ENCODE measurements at regions not wholly inside any gene's neighbourhood (a gene's known extent, or its start where the extent isn't known, plus 50 kb on each side); places are given as distances from the start of the nearest gene placed in this dataset.

DNA sequence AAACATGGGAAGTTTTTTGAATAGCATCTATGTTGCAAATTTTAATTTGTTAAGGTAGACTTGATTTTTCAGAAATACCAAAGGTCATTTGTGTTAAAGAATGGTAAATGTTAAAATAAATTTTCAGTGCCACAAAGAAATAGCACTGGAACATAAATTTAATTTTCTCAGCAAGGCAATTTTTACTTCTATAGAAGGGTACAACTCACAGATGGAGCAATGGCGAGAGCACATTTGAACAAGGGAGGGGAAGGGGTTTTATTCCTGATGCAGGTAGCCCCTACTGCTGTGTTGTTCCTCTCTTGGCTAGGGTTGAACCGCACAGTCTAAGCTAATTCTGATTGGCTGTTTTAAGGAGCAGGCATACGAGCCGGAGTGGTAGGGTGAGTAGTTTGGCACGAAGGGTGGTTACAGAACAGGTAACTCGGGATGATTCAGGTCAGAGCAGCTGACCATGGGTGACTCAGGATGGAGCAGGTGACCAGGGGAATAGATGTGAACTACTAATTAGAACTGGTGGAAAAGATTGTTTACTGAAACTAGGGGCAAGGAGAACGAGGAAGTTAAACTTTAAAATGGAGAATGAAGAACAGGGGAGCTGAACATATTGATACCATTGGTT is 50.1 kb upstream of the PSME4 start:
- DNase-seq, result no peak
- H3K27ac ChIP-seq, result no peak overlapping the region
- no peaks in the 10 kb centered on the region for H3K9me3 ChIP-seq (ENCODE audit: severe bottlenecking)
- TF ChIP-seq, protein P1, sequence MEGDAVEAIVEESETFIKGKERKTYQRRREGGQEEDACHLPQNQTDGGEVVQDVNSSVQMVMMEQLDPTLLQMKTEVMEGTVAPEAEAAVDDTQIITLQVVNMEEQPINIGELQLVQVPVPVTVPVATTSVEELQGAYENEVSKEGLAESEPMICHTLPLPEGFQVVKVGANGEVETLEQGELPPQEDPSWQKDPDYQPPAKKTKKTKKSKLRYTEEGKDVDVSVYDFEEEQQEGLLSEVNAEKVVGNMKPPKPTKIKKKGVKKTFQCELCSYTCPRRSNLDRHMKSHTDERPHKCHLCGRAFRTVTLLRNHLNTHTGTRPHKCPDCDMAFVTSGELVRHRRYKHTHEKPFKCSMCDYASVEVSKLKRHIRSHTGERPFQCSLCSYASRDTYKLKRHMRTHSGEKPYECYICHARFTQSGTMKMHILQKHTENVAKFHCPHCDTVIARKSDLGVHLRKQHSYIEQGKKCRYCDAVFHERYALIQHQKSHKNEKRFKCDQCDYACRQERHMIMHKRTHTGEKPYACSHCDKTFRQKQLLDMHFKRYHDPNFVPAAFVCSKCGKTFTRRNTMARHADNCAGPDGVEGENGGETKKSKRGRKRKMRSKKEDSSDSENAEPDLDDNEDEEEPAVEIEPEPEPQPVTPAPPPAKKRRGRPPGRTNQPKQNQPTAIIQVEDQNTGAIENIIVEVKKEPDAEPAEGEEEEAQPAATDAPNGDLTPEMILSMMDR (IDR thresholded peaks at IDR 0.05; ENCODE audit: low read depth, low read length), result no peak
- H3K4me3 ChIP-seq (ENCODE audit: low read depth, low read length), result no peak overlapping the region
- no peaks in the 10 kb centered on the region for H3K27me3 ChIP-seq (ENCODE audit: insufficient read depth, low read depth, severe bottlenecking)
- no peaks in the 10 kb centered on the region for H3K36me3 ChIP-seq
